Fibroblast of lung (primary cell): ENCODE measurements at regions not wholly inside any gene's neighbourhood (a gene's known extent, or its start where the extent isn't known, plus 50 kb on each side); places are given as distances from the start of the nearest gene placed in this dataset.

ENCODE experiments used
- DNase-seq, 2 donors: peaks; one replicate each; pipeline versions ENCODE4 v3.0.0 to v3.0.0-alpha.2; 2010; ENCODE audit warnings: low read depth in 2 of 2
- H2AFZ ChIP-seq: 2 replicates; pipeline ENCODE4 v1.5.1; 2012; ENCODE audit warnings: low read length, control low read depth, inconsistent platforms
- H3K27ac ChIP-seq: 2 replicates; pipeline ENCODE4 v1.5.1; 2011; ENCODE audit warnings: low read length, control low read depth; ENCODE audit not compliant: insufficient read depth
- H3K27me3 ChIP-seq: 2 replicates; pipeline ENCODE4 v1.5.1; 2011; ENCODE audit warnings: mild to moderate bottlenecking, low read length; ENCODE audit not compliant: control insufficient read depth, insufficient read depth
- H3K36me3 ChIP-seq: 2 replicates; pipeline ENCODE4 v1.5.1; 2011; ENCODE audit warnings: low read length; ENCODE audit not compliant: control insufficient read depth, insufficient read depth
- H3K4me1 ChIP-seq: 2 replicates; pipeline ENCODE4 v1.5.1; 2011; ENCODE audit warnings: low read length; ENCODE audit not compliant: control insufficient read depth, insufficient read depth; ENCODE audit errors: extremely low read depth
- H3K4me2 ChIP-seq: 2 replicates; pipeline ENCODE4 v1.5.1; 2011; ENCODE audit warnings: low read length, control low read depth; ENCODE audit not compliant: insufficient read depth; ENCODE audit errors: extremely low read depth
- H3K4me3 ChIP-seq, 4 experiments: fragments of 200-600 bp in 1 of 4; sonication (generic) in 1 of 4; replicated peaks in 1 of 4; 2 replicates each; pipeline ENCODE4 v1.5.1; 2011 to 2016; ENCODE audit warnings: low read length in 4 of 4, low read depth in 3 of 4, mild to moderate bottlenecking in 3 of 4, control low read depth in 2 of 4, inconsistent platforms in 1 of 4, mixed read lengths in 1 of 4; ENCODE audit not compliant: insufficient read depth in 1 of 4; ENCODE audit errors: control extremely low read depth in 1 of 4
- H3K79me2 ChIP-seq: 2 replicates; pipeline ENCODE4 v1.5.1; 2012; ENCODE audit warnings: mild to moderate bottlenecking, low read length, inconsistent platforms; ENCODE audit not compliant: control insufficient read depth, insufficient read depth
- H3K9ac ChIP-seq: 2 replicates; pipeline ENCODE4 v1.5.1; 2011; ENCODE audit warnings: mild to moderate bottlenecking, low read length, control low read depth; ENCODE audit not compliant: insufficient read depth
- H3K9me3 ChIP-seq: 2 replicates; pipeline ENCODE4 v1.5.1; 2012; ENCODE audit warnings: low read depth, low read length; ENCODE audit not compliant: control insufficient read depth, insufficient read depth
- H4K20me1 ChIP-seq: 2 replicates; pipeline ENCODE4 v1.5.1; 2011; ENCODE audit warnings: low read length; ENCODE audit not compliant: control insufficient read depth, insufficient read depth; ENCODE audit errors: extremely low read depth
- EZH2 ChIP-seq: IDR thresholded peaks from 2 replicates; pipeline ENCODE4 v1.5.1; 2012; ENCODE audit warnings: low read length, control low read depth, mild to moderate bottlenecking; ENCODE audit errors: missing control alignments
- TF ChIP-seq, protein P1 (sequence below), 2 donors: IDR thresholded peaks in 1 of 2; conservative IDR thresholded peaks in 1 of 2; 1 replicate in 1 of 2; 2 replicates in 1 of 2; pipeline ENCODE4 v1.5.1; 2011 to 2012; ENCODE audit warnings: low read length in 2 of 2, control low read depth in 1 of 2, inconsistent platforms in 1 of 2, low read depth in 1 of 2, mild to moderate bottlenecking in 1 of 2

DNA sequence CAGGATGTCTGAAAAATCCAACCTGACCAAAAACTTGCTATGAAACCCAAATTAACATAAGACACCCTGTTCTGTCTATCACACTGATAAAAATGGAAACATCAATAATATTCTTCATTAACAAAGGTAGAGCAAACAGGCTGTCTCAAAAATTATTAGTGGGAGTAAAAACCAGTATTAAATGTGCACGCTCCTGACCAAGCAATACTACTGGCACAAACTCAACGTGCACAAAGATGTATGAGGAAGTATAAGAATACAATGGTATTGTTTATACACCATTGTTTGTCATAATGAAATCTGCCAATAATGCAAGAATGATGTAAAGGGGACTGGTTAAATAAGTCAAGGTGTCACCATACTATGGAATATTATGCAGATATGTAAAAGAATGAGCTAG, 288.5 kb downstream of the MN1 start:
- Histone ChIP-seq H3K4me1 (peaks cover 5% of the 10 kb centered on the region), H3K4me2 (no peak overlapping the region), H3K36me3 (no peaks in the 10 kb centered on the region), H2AFZ (no peak overlapping the region), H3K79me2 (no peaks in the 10 kb centered on the region), H3K9me3 (no peaks in the 10 kb centered on the region), H3K9ac (no peak overlapping the region), H4K20me1 (no peaks in the 10 kb centered on the region), H3K27ac (no peak overlapping the region), H3K4me3 (no peak overlapping the region), H3K27me3 (no peaks in the 10 kb centered on the region)
- TF ChIP-seq EZH2: no peak
- TF ChIP-seq, protein P1, sequence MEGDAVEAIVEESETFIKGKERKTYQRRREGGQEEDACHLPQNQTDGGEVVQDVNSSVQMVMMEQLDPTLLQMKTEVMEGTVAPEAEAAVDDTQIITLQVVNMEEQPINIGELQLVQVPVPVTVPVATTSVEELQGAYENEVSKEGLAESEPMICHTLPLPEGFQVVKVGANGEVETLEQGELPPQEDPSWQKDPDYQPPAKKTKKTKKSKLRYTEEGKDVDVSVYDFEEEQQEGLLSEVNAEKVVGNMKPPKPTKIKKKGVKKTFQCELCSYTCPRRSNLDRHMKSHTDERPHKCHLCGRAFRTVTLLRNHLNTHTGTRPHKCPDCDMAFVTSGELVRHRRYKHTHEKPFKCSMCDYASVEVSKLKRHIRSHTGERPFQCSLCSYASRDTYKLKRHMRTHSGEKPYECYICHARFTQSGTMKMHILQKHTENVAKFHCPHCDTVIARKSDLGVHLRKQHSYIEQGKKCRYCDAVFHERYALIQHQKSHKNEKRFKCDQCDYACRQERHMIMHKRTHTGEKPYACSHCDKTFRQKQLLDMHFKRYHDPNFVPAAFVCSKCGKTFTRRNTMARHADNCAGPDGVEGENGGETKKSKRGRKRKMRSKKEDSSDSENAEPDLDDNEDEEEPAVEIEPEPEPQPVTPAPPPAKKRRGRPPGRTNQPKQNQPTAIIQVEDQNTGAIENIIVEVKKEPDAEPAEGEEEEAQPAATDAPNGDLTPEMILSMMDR (conservative IDR thresholded peaks at IDR 0.05 in 1 of 2, IDR thresholded peaks at IDR 0.05 in 1 of 2; ENCODE audit: low read depth in 1 of 2, low read length in 2 of 2): no peak
- no peak for DNase-seq

DNA sequence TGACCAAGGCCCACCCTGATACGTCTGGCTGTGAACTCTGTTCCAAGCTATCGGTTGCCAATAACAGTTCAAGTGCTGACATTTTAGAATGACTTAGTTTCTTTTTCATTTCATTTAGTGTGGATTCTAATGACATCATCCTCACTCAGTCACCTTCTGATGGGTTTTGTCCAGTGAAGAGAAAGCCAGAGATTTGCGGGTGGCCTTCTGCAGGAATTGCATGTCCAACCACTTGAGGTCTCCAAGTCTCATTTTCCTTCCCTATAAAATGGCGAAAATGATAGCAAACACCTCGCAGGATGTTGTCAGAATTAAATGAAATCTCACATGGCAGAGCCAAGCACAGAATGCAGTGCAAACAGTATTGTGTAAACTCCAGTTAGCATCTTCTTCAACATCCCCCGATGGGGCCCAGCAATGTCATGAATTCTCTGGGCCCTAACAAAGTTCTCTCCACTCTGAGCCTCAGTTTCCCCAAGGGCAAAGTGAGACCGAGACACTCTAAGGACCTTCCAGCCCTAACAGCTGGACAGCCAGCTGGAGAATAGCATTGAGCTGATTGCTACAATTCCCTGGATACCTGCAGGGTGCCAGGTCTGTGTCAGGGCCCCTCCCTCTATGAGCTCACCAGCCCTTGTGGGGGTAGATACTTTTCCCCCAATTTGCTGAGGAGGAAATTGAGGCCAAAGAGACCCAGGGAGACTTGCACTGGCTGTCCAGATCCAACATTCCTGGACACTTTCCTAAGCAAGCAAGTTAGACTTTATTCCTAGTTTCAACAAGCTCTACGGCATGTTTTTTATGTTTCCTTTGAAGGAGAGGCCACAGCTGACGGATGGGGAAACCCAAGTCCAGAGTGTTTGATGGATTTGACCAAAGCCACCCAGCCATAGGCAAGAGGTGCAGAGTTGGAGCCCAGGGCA, 286.7 kb downstream of the MN1 start:
- no peak overlapping the region for H3K9ac ChIP-seq
- H4K20me1 ChIP-seq: no peaks in the 10 kb centered on the region
- H3K79me2 ChIP-seq: no peaks in the 10 kb centered on the region
- no peaks in the 10 kb centered on the region for H3K36me3 ChIP-seq
- TF ChIP-seq EZH2: no peak
- TF ChIP-seq, protein P1 (conservative IDR thresholded peaks at IDR 0.05 in 1 of 2, IDR thresholded peaks at IDR 0.05 in 1 of 2; ENCODE audit: low read depth in 1 of 2, low read length in 2 of 2): no peak
- DNase-seq: peak; percentile 39 to 58
- no peak overlapping the region for H2AFZ ChIP-seq
- no peak overlapping the region for H3K4me3 ChIP-seq
- no peak overlapping the region for H3K27ac ChIP-seq
- H3K9me3 ChIP-seq: no peaks in the 10 kb centered on the region
- H3K4me2 ChIP-seq: no peak overlapping the region
- H3K4me1 ChIP-seq: peaks cover 5% of the 10 kb centered on the region
- H3K27me3 ChIP-seq: no peaks in the 10 kb centered on the region

DNA sequence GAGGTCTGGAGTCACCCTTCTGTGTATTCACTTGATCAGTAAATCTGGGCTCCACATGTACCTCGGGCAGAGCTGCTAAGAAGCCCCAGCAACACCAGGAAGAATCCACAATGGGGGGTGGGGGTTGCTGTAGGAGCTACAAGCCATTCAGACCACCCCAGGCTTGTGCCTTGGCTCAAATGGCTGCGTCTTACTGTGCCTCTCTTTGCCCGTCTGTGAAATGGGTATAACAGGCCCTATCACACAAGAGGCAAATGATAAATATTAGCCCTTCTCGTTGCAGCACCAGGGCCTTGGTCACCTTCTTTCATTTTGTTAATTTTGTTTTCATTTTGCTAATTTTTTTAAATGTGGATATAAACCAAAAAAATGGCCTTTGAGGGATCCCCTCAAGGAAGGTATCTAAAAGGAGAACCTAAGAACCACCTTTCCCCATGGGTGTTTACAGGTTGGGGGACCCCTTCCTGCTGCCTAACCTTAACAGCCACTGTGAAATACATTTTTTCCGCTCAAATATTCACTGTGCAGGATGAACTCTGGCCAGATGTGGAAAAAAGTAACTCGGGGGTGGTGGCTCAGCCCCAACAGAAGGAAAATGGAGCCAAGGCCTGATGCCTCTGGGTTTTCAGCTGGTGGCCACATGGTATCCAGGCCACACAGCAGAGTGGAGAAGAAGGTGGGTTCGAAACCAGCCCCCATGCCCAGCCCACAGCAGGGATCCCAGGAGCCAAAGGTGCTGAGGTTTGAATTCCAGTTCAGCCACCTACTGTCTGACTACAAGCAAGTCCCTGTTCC, 284.0 kb downstream of the MN1 start:
- DNase-seq: no peak
- Histone ChIP-seq H3K27me3 (peaks cover 2% of the 10 kb centered on the region), H3K4me2 (no peak overlapping the region), H4K20me1 (no peaks in the 10 kb centered on the region), H3K4me3 (no peak overlapping the region), H3K27ac (no peak overlapping the region), H3K79me2 (no peaks in the 10 kb centered on the region), H2AFZ (no peak overlapping the region), H3K4me1 (peaks cover 2% of the 10 kb centered on the region), H3K36me3 (no peaks in the 10 kb centered on the region), H3K9me3 (no peaks in the 10 kb centered on the region), H3K9ac (no peak overlapping the region)
- TF ChIP-seq EZH2: no peak
- TF ChIP-seq, protein P1 (conservative IDR thresholded peaks at IDR 0.05 in 1 of 2, IDR thresholded peaks at IDR 0.05 in 1 of 2; ENCODE audit: low read depth in 1 of 2, low read length in 2 of 2): no peak
